HL-60 (cell line): ENCODE measurements at regions not wholly inside any gene's neighbourhood (a gene's known extent, or its start where the extent isn't known, plus 50 kb on each side); places are given as distances from the start of the nearest gene placed in this dataset.

Experiments
- DNase-seq, 2 experiments: peaks; one replicate each; pipeline ENCODE4 v3.0.0-alpha.2; 2010 to 2020; ENCODE audit warnings: low read depth in 1 of 2, low spot score in 1 of 2
- H3K27ac ChIP-seq: fragments of 250-450 bp; sonication (Bioruptor Pico); replicated peaks from 2 replicates; pipeline ENCODE4 v1.5.1; 2020; ENCODE audit warnings: mild to moderate bottlenecking, moderate library complexity
- H3K27me3 ChIP-seq: fragments of 250-450 bp; sonication (Bioruptor Pico); 2 replicates; pipeline ENCODE4 v1.5.1; 2021; ENCODE audit warnings: mild to moderate bottlenecking, moderate library complexity; ENCODE audit not compliant: insufficient read depth, poor library complexity, severe bottlenecking
- H3K4me3 ChIP-seq: replicated peaks from 2 replicates; pipeline ENCODE4 v1.5.1; 2011; ENCODE audit warnings: mild to moderate bottlenecking, control low read depth, low read length; ENCODE audit not compliant: insufficient read depth
- POLR2AphosphoS5 ChIP-seq: IDR thresholded peaks from 2 replicates; pipeline ENCODE4 v1.6.1; 2012; ENCODE audit warnings: low read depth
- TF ChIP-seq, protein P1 (sequence below): IDR thresholded peaks from one replicate; pipeline ENCODE4 v1.5.1; 2011; ENCODE audit warnings: low read length, control low read depth, inconsistent platforms; ENCODE audit not compliant: insufficient read depth

GRCh38 chr17:34204402-34204801 lies 50.7 kb upstream of the CCL2 start:
- H3K27ac ChIP-seq: no peak overlapping the region
- no peaks in the 10 kb centered on the region for H3K27me3 ChIP-seq
- DNase-seq: no peak

More at GRCh38 chr17:34204402-34204801, 50.7 kb upstream of the CCL2 start:
- H3K4me3 ChIP-seq: no peak overlapping the region
- TF ChIP-seq, protein P1, sequence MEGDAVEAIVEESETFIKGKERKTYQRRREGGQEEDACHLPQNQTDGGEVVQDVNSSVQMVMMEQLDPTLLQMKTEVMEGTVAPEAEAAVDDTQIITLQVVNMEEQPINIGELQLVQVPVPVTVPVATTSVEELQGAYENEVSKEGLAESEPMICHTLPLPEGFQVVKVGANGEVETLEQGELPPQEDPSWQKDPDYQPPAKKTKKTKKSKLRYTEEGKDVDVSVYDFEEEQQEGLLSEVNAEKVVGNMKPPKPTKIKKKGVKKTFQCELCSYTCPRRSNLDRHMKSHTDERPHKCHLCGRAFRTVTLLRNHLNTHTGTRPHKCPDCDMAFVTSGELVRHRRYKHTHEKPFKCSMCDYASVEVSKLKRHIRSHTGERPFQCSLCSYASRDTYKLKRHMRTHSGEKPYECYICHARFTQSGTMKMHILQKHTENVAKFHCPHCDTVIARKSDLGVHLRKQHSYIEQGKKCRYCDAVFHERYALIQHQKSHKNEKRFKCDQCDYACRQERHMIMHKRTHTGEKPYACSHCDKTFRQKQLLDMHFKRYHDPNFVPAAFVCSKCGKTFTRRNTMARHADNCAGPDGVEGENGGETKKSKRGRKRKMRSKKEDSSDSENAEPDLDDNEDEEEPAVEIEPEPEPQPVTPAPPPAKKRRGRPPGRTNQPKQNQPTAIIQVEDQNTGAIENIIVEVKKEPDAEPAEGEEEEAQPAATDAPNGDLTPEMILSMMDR: no peak
- no peak for TF ChIP-seq POLR2AphosphoS5
